Gastrocnemius medialis (tissue), 4 donors: ENCODE measurements at regions not wholly inside any gene's neighbourhood (a gene's known extent, or its start where the extent isn't known, plus 50 kb on each side); places are given as distances from the start of the nearest gene placed in this dataset.

Experiments used
- POLR2A ChIP-seq, 2 donors: fragments of 450-650 bp; IDR thresholded peaks; one replicate each; pipeline ENCODE4 v1.6.1; 2017; ENCODE audit warnings: antibody characterized with exemption in 2 of 2, mild to moderate bottlenecking in 2 of 2, moderate library complexity in 2 of 2
- TF ChIP-seq, protein P1 (sequence below), 5 experiments: fragments of 450-650 bp in 3 of 5; fragments of 200-600 bp in 2 of 5; sonication (generic) in 2 of 5; IDR thresholded peaks in 4 of 5; conservative IDR thresholded peaks in 1 of 5; 1 replicate in 4 of 5; 2 replicates in 1 of 5; pipeline ENCODE4 v1.5.1; 2016 to 2019; ENCODE audit warnings: antibody characterized with exemption in 5 of 5, mild to moderate bottlenecking in 3 of 5, moderate library complexity in 3 of 5

DNA sequence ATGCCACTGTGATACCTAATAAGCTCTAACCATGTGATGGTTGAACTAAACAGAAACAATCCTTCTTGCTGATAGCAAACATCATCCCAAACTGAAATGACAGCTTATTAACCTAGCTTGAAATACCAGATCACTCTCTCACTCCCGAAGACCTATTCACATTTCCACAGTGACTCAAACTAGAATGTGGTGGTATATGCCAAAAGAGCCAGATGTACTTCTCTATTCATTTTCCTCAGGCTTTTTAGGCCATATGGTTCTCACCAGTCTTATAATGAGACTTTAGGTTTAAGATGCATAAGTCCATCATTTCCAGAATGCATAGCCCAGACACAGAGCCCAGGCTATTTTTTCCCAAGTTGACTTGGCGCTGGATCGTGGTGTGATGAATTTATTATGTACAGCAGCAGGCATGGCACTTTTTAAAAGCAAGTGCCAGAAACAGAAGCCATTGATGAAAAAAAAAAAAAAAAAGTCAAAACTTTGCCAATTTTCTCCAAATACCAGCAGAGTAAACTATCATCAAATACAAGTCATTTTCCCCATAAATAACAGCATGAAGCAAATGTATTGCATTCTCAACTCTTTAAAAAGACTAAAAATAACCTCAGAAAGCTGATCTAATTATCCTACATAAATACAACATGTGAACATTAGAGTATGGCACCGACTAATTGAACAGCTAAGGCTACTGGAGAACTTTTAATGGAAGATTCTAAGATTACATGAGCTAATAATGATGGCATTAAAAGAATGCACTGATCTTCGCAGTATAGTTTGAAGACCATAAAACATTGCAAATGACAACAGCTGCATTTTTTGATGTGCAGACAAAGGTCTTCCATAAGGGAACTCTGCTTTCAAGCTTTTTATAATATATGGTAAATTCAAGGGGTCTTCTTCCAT lies 365.4 kb downstream of the LRRIQ3 start:
- TF ChIP-seq, protein P1, sequence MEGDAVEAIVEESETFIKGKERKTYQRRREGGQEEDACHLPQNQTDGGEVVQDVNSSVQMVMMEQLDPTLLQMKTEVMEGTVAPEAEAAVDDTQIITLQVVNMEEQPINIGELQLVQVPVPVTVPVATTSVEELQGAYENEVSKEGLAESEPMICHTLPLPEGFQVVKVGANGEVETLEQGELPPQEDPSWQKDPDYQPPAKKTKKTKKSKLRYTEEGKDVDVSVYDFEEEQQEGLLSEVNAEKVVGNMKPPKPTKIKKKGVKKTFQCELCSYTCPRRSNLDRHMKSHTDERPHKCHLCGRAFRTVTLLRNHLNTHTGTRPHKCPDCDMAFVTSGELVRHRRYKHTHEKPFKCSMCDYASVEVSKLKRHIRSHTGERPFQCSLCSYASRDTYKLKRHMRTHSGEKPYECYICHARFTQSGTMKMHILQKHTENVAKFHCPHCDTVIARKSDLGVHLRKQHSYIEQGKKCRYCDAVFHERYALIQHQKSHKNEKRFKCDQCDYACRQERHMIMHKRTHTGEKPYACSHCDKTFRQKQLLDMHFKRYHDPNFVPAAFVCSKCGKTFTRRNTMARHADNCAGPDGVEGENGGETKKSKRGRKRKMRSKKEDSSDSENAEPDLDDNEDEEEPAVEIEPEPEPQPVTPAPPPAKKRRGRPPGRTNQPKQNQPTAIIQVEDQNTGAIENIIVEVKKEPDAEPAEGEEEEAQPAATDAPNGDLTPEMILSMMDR (IDR thresholded peaks at IDR 0.05 in 4 of 5, conservative IDR thresholded peaks at IDR 0.05 in 1 of 5): no peak
- no peak for TF ChIP-seq POLR2A (IDR thresholded peaks at IDR 0.05)
